HEK293 (cell line): ENCODE measurements at regions not wholly inside any gene's neighbourhood (a gene's known extent, or its start where the extent isn't known, plus 50 kb on each side); places are given as distances from the start of the nearest gene placed in this dataset.

Experiments
- CTCF ChIP-seq: fragments of 450-650 bp; formaldehyde crosslinking; IDR thresholded peaks from 2 replicates; pipeline ENCODE4 v1.5.1; 2016; ENCODE audit warnings: missing biosample characterization, missing genetic modification characterization
- HIC1 ChIP-seq: fragments of 450-650 bp; formaldehyde crosslinking; IDR thresholded peaks from 2 replicates; pipeline ENCODE4 v1.5.1; 2016; ENCODE audit warnings: missing biosample characterization, missing genetic modification characterization
- KLF17 ChIP-seq: fragments of 450-650 bp; formaldehyde crosslinking; IDR thresholded peaks from 2 replicates; pipeline ENCODE4 v1.5.1; 2016; ENCODE audit warnings: missing biosample characterization, missing genetic modification characterization
- MEIS1 ChIP-seq: sonication (generic); formaldehyde crosslinking; IDR thresholded peaks from 2 replicates; pipeline ENCODE4 v1.8.1; 2022; ENCODE audit warnings: missing genetic modification reagents, mild to moderate bottlenecking, borderline replicate concordance
- YY1 ChIP-seq: fragments of 450-650 bp; formaldehyde crosslinking; IDR thresholded peaks from 2 replicates; pipeline ENCODE4 v1.5.1; 2018; ENCODE audit warnings: missing biosample characterization, missing genetic modification characterization
- ZBTB17 ChIP-seq: fragments of 450-650 bp; formaldehyde crosslinking; IDR thresholded peaks from 2 replicates; pipeline ENCODE4 v1.5.1; 2016; ENCODE audit warnings: missing biosample characterization, missing genetic modification characterization
- ZNF560 ChIP-seq: fragments of 450-650 bp; formaldehyde crosslinking; IDR thresholded peaks from 2 replicates; pipeline ENCODE4 v1.5.1; 2017; ENCODE audit warnings: missing biosample characterization, missing genetic modification characterization, borderline replicate concordance
- ZNF768 ChIP-seq: fragments of 450-650 bp; formaldehyde crosslinking; IDR thresholded peaks from 2 replicates; pipeline ENCODE4 v1.5.1; 2018; ENCODE audit warnings: missing biosample characterization, mild to moderate bottlenecking, missing genetic modification characterization

GRCh38 chr18:40985436-40985835 lies 969.6 kb upstream of the PIK3C3 start:
- TF ChIP-seq CTCF (tag by site-specific recombination): no peak
- no peak for TF ChIP-seq YY1 (tag by site-specific recombination)
- TF ChIP-seq ZBTB17 (tag by site-specific recombination): no peak
- TF ChIP-seq MEIS1 (CRISPR knock-in tag): no peak
- TF ChIP-seq HIC1 (tag by site-specific recombination): no peak
- no peak for TF ChIP-seq ZNF560 (tag by site-specific recombination)
- TF ChIP-seq ZNF768 (tag by site-specific recombination): no peak
- TF ChIP-seq KLF17 (tag by site-specific recombination): no peak
